Upper lobe of left lung (tissue), 4 donors: ENCODE measurements at regions not wholly inside any gene's neighbourhood (a gene's known extent, or its start where the extent isn't known, plus 50 kb on each side); places are given as distances from the start of the nearest gene placed in this dataset.

Source experiments
- CTCF ChIP-seq, 6 experiments: fragments of 450-650 bp in 4 of 6; fragments of 200-600 bp in 2 of 6; sonication (generic) in 2 of 6; IDR thresholded peaks; one replicate each; pipeline ENCODE4 v1.5.1; 2016 to 2019; ENCODE audit warnings: antibody characterized with exemption in 6 of 6
- POLR2A ChIP-seq, 4 donors: fragments of 450-650 bp; IDR thresholded peaks; one replicate each; pipeline ENCODE4 v1.5.1; 2016 to 2017; ENCODE audit warnings: antibody characterized with exemption in 4 of 4, mild to moderate bottlenecking in 2 of 4
- POLR2AphosphoS5 ChIP-seq, 2 donors: sonication (generic); formaldehyde crosslinking; IDR thresholded peaks; one replicate each; pipeline ENCODE4 v1.5.1; 2017; ENCODE audit warnings: antibody characterized with exemption in 2 of 2

- TF ChIP-seq POLR2A (IDR thresholded peaks at IDR 0.05) (no peak), CTCF (IDR thresholded peaks at IDR 0.05) (no peak), POLR2AphosphoS5 (IDR thresholded peaks at IDR 0.05) (no peak)
Measured at GRCh38 chr18:27363872-27364271, 178.8 kb upstream of the CHST9 start.
